ENCODE measurements at regions not wholly inside any gene's neighbourhood (a gene's known extent, or its start where the extent isn't known, plus 50 kb on each side); places are given as distances from the start of the nearest gene placed in this dataset.

- DNase-seq (ENCODE audit: low read depth) = no peak
- H3K4me3 ChIP-seq (ENCODE audit: low read length) = no peak overlapping the region
- no peak for TF ChIP-seq CTCF (IDR thresholded peaks at IDR 0.05; ENCODE audit: insufficient read depth, low read depth, low read length, missing control alignments)
These were observed 149.5 kb upstream of the CITED2 start for GRCh38 chr6:139523986-139524385.

- H3K4me3 ChIP-seq (ENCODE audit: low read length) = no peak overlapping the region
- TF ChIP-seq CTCF (IDR thresholded peaks at IDR 0.05; ENCODE audit: insufficient read depth, low read depth, low read length, missing control alignments) = no peak
- DNase-seq (ENCODE audit: low read depth) = peak; percentile 43
These were observed 148.2 kb upstream of the CITED2 start for GRCh38 chr6:139522511-139523220.

- no peak for TF ChIP-seq CTCF (IDR thresholded peaks at IDR 0.05; ENCODE audit: insufficient read depth, low read depth, low read length, missing control alignments)
- peak; percentile 8 for DNase-seq (ENCODE audit: low read depth)
- no peak overlapping the region for H3K4me3 ChIP-seq (ENCODE audit: low read length)
These were observed 146.9 kb upstream of the CITED2 start for GRCh38 chr6:139521338-139521737.

- TF ChIP-seq CTCF (IDR thresholded peaks at IDR 0.05; ENCODE audit: insufficient read depth, low read depth, low read length, missing control alignments) = no peak
- H3K4me3 ChIP-seq (ENCODE audit: low read length) = no peak overlapping the region
- peak; percentile 95 for DNase-seq (ENCODE audit: low read depth)
These were observed 145.9 kb upstream of the CITED2 start for GRCh38 chr6:139520321-139520768.

- no peak overlapping the region for H3K4me3 ChIP-seq (ENCODE audit: low read length)
- TF ChIP-seq CTCF (IDR thresholded peaks at IDR 0.05; ENCODE audit: insufficient read depth, low read depth, low read length, missing control alignments) = no peak
- peak; percentile 39 for DNase-seq (ENCODE audit: low read depth)
These were observed 145.2 kb upstream of the CITED2 start for GRCh38 chr6:139519571-139520031.

GRCh38 chr6:139519097-139519496 is 144.6 kb upstream of the CITED2 start:
- H3K4me3 ChIP-seq (ENCODE audit: low read length) = no peak overlapping the region
- DNase-seq (ENCODE audit: low read depth) = no peak
- TF ChIP-seq CTCF (IDR thresholded peaks at IDR 0.05; ENCODE audit: insufficient read depth, low read depth, low read length, missing control alignments) = no peak

Data from epithelial cell of esophagus (primary cell).